PC-9 (cell line): ENCODE measurements at regions not wholly inside any gene's neighbourhood (a gene's known extent, or its start where the extent isn't known, plus 50 kb on each side); places are given as distances from the start of the nearest gene placed in this dataset.
"Not testable (repeated sequence)": the region's sequence is repeated elsewhere in the genome, so short reads cannot be mapped to it uniquely, and the experiment has no call there.

Experiments
- BruUV-seq: library from RNA; stranded (reverse); fragments of 400-500 nt; replicated peaks from 2 replicates; lab custom pipeline; 2021; lab: Mats Ljungman, UMichigan
- CTCF ChIA-PET: fragments of 300-600 bp; sonication (Branson Sonifier 250); formaldehyde crosslinking; loops from one replicate; lab custom pipeline; 2022; ENCODE audit warnings: antibody characterized with exemption; lab: Charles Lee
- POLR2A ChIA-PET: fragments of 300-600 bp; sonication (Branson Sonifier 250); formaldehyde crosslinking; loops from one replicate; lab custom pipeline; 2022; ENCODE audit warnings: antibody characterized with exemption; ENCODE audit not compliant: unreplicated experiment; lab: Charles Lee
- DNase-seq, 2 experiments: peaks; one replicate each; pipeline versions ENCODE4 v3.0.0 to v3.0.0-alpha.2; 2015 to 2022; ENCODE audit warnings: mixed read lengths in 1 of 2
- H2AFZ ChIP-seq: fragments of 200-600 bp; sonication (generic); 2 replicates; pipeline ENCODE4 v1.8.1; 2017; ENCODE audit warnings: antibody characterized with exemption
- H3F3A ChIP-seq: fragments of 200-600 bp; sonication (generic); 2 replicates; pipeline ENCODE4 v1.8.1; 2017; ENCODE audit warnings: antibody characterized with exemption, mild to moderate bottlenecking, low read depth; ENCODE audit not compliant: insufficient read depth
- H3K27ac ChIP-seq: fragments of 200-600 bp; sonication (generic); 2 replicates; pipeline ENCODE4 v1.6.1; 2016; ENCODE audit warnings: mixed run types
- H3K27me3 ChIP-seq: fragments of 200-600 bp; sonication (generic); 2 replicates; pipeline ENCODE4 v1.6.1; 2016; ENCODE audit warnings: low read depth, mixed run types; ENCODE audit not compliant: insufficient read depth
- H3K36me3 ChIP-seq: fragments of 200-600 bp; sonication (generic); 2 replicates; pipeline ENCODE4 v1.6.1; 2016; ENCODE audit warnings: low read depth, mixed run types
- H3K4me1 ChIP-seq: fragments of 200-600 bp; sonication (generic); replicated peaks from 2 replicates; pipeline ENCODE4 v1.6.1; 2016; ENCODE audit warnings: mixed run types; ENCODE audit not compliant: insufficient read depth
- H3K4me2 ChIP-seq: fragments of 200-600 bp; sonication (generic); 2 replicates; pipeline ENCODE4 v1.6.1; 2017; ENCODE audit warnings: mixed run types
- H3K4me3 ChIP-seq: fragments of 200-600 bp; sonication (generic); 2 replicates; pipeline ENCODE4 v1.6.1; 2016; ENCODE audit warnings: mixed run types
- H3K79me2 ChIP-seq: fragments of 200-600 bp; sonication (generic); 2 replicates; pipeline ENCODE4 v1.6.1; 2017; ENCODE audit warnings: low read depth, mixed run types
- H3K9me2 ChIP-seq: fragments of 200-600 bp; sonication (generic); 2 replicates; pipeline ENCODE4 v1.8.1; 2017; ENCODE audit warnings: mild to moderate bottlenecking; ENCODE audit not compliant: insufficient read depth
- H3K9me3 ChIP-seq: fragments of 200-600 bp; sonication (generic); 2 replicates; pipeline ENCODE4 v1.8.1; 2016; ENCODE audit warnings: low read depth; ENCODE audit not compliant: insufficient read depth
- H4K20me1 ChIP-seq: fragments of 200-600 bp; sonication (generic); 2 replicates; pipeline ENCODE4 v1.8.1; 2017; ENCODE audit not compliant: insufficient read depth
- CTCF ChIP-seq: fragments of 200-600 bp; sonication (generic); conservative IDR thresholded peaks from 2 replicates; pipeline ENCODE4 v1.6.1; 2017; ENCODE audit warnings: mixed run types, antibody characterized with exemption, mild to moderate bottlenecking, moderate library complexity
- EZH2 ChIP-seq: fragments of 200-600 bp; sonication (generic); IDR thresholded peaks from 2 replicates; pipeline ENCODE4 v1.8.0; 2017; ENCODE audit warnings: antibody characterized with exemption, low read depth
- intact Hi-C: fragments of 100-400 bp; cut with micrococcal nuclease; formaldehyde crosslinking; loops from one replicate; pipeline ENCODE4 v1.10.0; 2022; ENCODE audit not compliant: unreplicated experiment

- peaks cover 38% of the 10 kb centered on the region for H3K4me1 ChIP-seq
Observed at GRCh38 chr7:106344861-106345260, 60.1 kb upstream of the NAMPT start.

GRCh38 chr7:106344211-106344610 lies 59.4 kb upstream of the NAMPT start:
- Histone ChIP-seq H3K9me3 (peaks cover 48% of the 10 kb centered on the region), H3K36me3 (peaks cover 13% of the 10 kb centered on the region; the same call in 1 of the 2 replicates), H2AFZ (no peak overlapping the region), H3K27ac (peak overlapping the region; percentile 98), H3K4me1 (peaks cover 38% of the 10 kb centered on the region), H3K4me2 (peak overlapping the region; percentile 72; the same call in 1 of the 2 replicates), H3K4me3 (no peak overlapping the region), H4K20me1 (no peaks in the 10 kb centered on the region), H3F3A (peaks cover 31% of the 10 kb centered on the region), H3K79me2 (no peaks in the 10 kb centered on the region; the same call in 1 of the 2 replicates), H3K9me2 (no peaks in the 10 kb centered on the region), H3K27me3 (no peaks in the 10 kb centered on the region)
- TF ChIP-seq CTCF: no peak
- ChIA-PET CTCF (no interaction called here), POLR2A (interaction anchor here (0.6 kb wide), 1 partner anchor 255 kb away, joined by 3 read pairs; no protein-coding TSS in a partner anchor)
- DNase-seq: no peak
- intact Hi-C loops: loop anchor here (10.0 kb wide), 1 partner anchor 431 kb away; no protein-coding TSS in a partner anchor
- BruUV-seq: no TSS peak

More at GRCh38 chr7:106344861-106345260, 60.1 kb upstream of the NAMPT start:
- H3K4me2 ChIP-seq: peak overlapping the region; percentile 72
- H3K79me2 ChIP-seq: no peaks in the 10 kb centered on the region; the same call in 1 of the 2 replicates
- no peaks in the 10 kb centered on the region for H4K20me1 ChIP-seq
- H3K36me3 ChIP-seq: peaks cover 13% of the 10 kb centered on the region; the same call in 1 of the 2 replicates
- no peak overlapping the region for H2AFZ ChIP-seq
- BruUV-seq: no TSS peak
- no peaks in the 10 kb centered on the region for H3K9me2 ChIP-seq
- H3F3A ChIP-seq: peaks cover 31% of the 10 kb centered on the region
- H3K27me3 ChIP-seq: no peaks in the 10 kb centered on the region
- intact Hi-C loops: loop anchor here (10.0 kb wide), 1 partner anchor 430 kb away; no protein-coding TSS in a partner anchor
- peaks cover 55% of the 10 kb centered on the region for H3K9me3 ChIP-seq
- CTCF ChIA-PET: no interaction called here
- POLR2A ChIA-PET: interaction anchor here (0.7 kb wide), 1 partner anchor 118 kb away, joined by 4 read pairs; no protein-coding TSS in a partner anchor
- no peak for DNase-seq
- peak overlapping the region; percentile 18; the same call in 1 of the 2 replicates for H3K4me3 ChIP-seq
- H3K27ac ChIP-seq: peak overlapping the region; percentile 98
- TF ChIP-seq EZH2 (no peak), CTCF (no peak)

DNA sequence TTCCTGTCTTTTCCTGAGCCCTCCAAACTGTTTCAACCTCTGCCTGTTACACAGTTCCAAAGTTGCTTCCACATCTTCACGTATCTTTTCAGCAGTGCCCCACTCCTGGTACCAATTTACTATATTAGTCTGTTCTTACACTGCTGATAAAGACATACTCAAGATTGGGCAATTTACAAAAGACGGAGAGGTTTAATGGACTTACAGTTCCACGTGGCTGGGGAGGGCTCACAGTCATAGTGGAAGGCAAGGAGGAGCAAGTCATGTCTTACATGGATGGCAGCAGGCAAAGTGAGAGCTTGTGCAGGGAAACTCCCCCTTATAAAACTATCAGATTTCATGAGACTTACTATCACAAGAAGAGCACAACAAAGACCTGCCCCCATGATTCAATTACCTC lies 57.3 kb upstream of the NAMPT start:
- peaks cover 22% of the 10 kb centered on the region for H3F3A ChIP-seq
- not testable (repeated sequence) for DNase-seq, H3K27ac ChIP-seq

DNA sequence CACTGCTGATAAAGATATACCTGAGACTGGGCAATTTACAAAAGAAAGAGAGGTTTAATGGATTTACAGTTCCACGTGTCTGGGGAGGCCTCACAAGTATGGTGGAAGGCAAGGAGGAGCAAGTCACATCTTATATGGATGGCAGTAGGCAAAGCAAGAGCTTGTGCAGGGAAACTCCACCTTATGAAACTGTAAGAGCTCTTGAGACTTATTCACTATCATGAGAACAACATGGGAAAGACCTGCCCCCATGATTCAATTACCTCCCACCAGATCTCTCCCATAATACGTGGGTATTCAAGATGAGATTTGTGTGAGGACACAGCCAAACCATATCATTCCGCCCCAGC lies 55.4 kb upstream of the NAMPT start:
- H3K4me3 ChIP-seq, H3K27me3 ChIP-seq, H4K20me1 ChIP-seq, CTCF ChIA-PET, H2AFZ ChIP-seq, H3K9me2 ChIP-seq, H3K27ac ChIP-seq, POLR2A ChIA-PET, H3F3A ChIP-seq, DNase-seq, H3K36me3 ChIP-seq, H3K79me2 ChIP-seq, BruUV-seq, H3K4me2 ChIP-seq: not testable (repeated sequence)
- H3K9me3 ChIP-seq: peaks cover 32% of the 10 kb centered on the region
- peaks cover 11% of the 10 kb centered on the region for H3K4me1 ChIP-seq
- intact Hi-C loops: loop anchor here (10.0 kb wide), 1 partner anchor 435 kb away; no protein-coding TSS in a partner anchor

More for the DNA sequence above, 57.3 kb upstream of the NAMPT start:
- intact Hi-C loops: loop anchor here (10.0 kb wide), 1 partner anchor 433 kb away; no protein-coding TSS in a partner anchor
- H3K4me1 ChIP-seq: peaks cover 28% of the 10 kb centered on the region
- CTCF ChIA-PET, H3K9me2 ChIP-seq, POLR2A ChIA-PET, H3K36me3 ChIP-seq, H4K20me1 ChIP-seq, H3K4me3 ChIP-seq, H3K79me2 ChIP-seq, BruUV-seq, H2AFZ ChIP-seq, H3K4me2 ChIP-seq, H3K27me3 ChIP-seq: not testable (repeated sequence)
- peaks cover 32% of the 10 kb centered on the region for H3K9me3 ChIP-seq
